HCT116 (cell line): ENCODE measurements at regions not wholly inside any gene's neighbourhood (a gene's known extent, or its start where the extent isn't known, plus 50 kb on each side); places are given as distances from the start of the nearest gene placed in this dataset.

ENCODE experiments used
- CTCF ChIP-seq, 3 experiments: fragments of 200-600 bp in 1 of 3; sonication (generic) in 1 of 3; IDR thresholded peaks in 2 of 3; conservative IDR thresholded peaks in 1 of 3; 2 replicates each; pipeline ENCODE4 v1.5.1; 2012 to 2017; ENCODE audit warnings: low read depth in 2 of 3, low read length in 2 of 3, antibody characterized with exemption in 1 of 3, borderline replicate concordance in 1 of 3, control low read depth in 1 of 3, mild to moderate bottlenecking in 1 of 3, mixed read lengths in 1 of 3, mixed run types in 1 of 3, moderate library complexity in 1 of 3; ENCODE audit not compliant: insufficient read depth in 1 of 3
- EZH2 ChIP-seq: fragments of 200-600 bp; sonication (generic); IDR thresholded peaks from 2 replicates; pipeline ENCODE4 v1.6.1; 2017; ENCODE audit warnings: antibody characterized with exemption, mixed run types
- JUND ChIP-seq: IDR thresholded peaks from 2 replicates; pipeline ENCODE4 v1.6.1; 2012
- MAX ChIP-seq: IDR thresholded peaks from 2 replicates; pipeline ENCODE4 v1.6.1; 2012
- POLR2A ChIP-seq: IDR thresholded peaks from 2 replicates; pipeline ENCODE4 v1.7.0; 2011; ENCODE audit warnings: borderline replicate concordance; ENCODE audit not compliant: insufficient read depth, insufficient read length; ENCODE audit errors: extremely low read depth
- POLR2AphosphoS5 ChIP-seq: IDR thresholded peaks from 2 replicates; pipeline ENCODE4 v1.6.1; 2011; ENCODE audit warnings: mild to moderate bottlenecking, low read depth, low read length, moderate library complexity
- SIN3A ChIP-seq: IDR thresholded peaks from 2 replicates; pipeline ENCODE4 v1.6.1; 2012; ENCODE audit warnings: low read depth
- YY1 ChIP-seq: IDR thresholded peaks from 2 replicates; pipeline ENCODE4 v1.6.1; 2011; ENCODE audit warnings: low read length, low read depth, moderate library complexity, mild to moderate bottlenecking; ENCODE audit not compliant: insufficient replicate concordance; ENCODE audit errors: extremely low read depth

- TF ChIP-seq CTCF (IDR thresholded peaks at IDR 0.05 in 2 of 3, conservative IDR thresholded peaks at IDR 0.05 in 1 of 3; ENCODE audit: borderline replicate concordance in 1 of 3, insufficient read depth in 1 of 3, low read depth in 2 of 3, low read length in 2 of 3), result no peak
- no peak for TF ChIP-seq JUND
- no peak for TF ChIP-seq POLR2A
- TF ChIP-seq MAX, result no peak
- no peak for TF ChIP-seq EZH2
- TF ChIP-seq SIN3A, result no peak
- TF ChIP-seq POLR2AphosphoS5, result no peak
- TF ChIP-seq YY1, result no peak
These were observed 79.6 kb upstream of the NABP1 start for GRCh38 chr2:191598296-191598695.
